GM12891 (cell line): ENCODE measurements at regions not wholly inside any gene's neighbourhood (a gene's known extent, or its start where the extent isn't known, plus 50 kb on each side); places are given as distances from the start of the nearest gene placed in this dataset.
A peak's percentile ranks its signal among the peaks of the same experiment; 100 is the strongest.
"Not testable (repeated sequence)": the region's sequence is repeated elsewhere in the genome, so short reads cannot be mapped to it uniquely, and the experiment has no call there.

Source experiments
- DNase-seq: peaks from one replicate; pipeline ENCODE4 v3.0.0; 2011; ENCODE audit warnings: low spot score; ENCODE audit not compliant: insufficient read length
- FAIRE-seq: peaks from 2 replicates; lab custom pipeline; 2011; peaks lifted over from hg19 to GRCh38; lab: Jason Lieb, UNC
- PAX5 ChIP-seq: IDR thresholded peaks from 2 replicates; pipeline ENCODE4 v1.6.1; 2011; ENCODE audit warnings: low read length, moderate library complexity, mild to moderate bottlenecking; ENCODE audit not compliant: insufficient read depth, severe bottlenecking
- POLR2A ChIP-seq: IDR thresholded peaks from 2 replicates; pipeline ENCODE4 v1.6.1; 2011; ENCODE audit warnings: low read depth, low read length, control low read depth
- POLR2AphosphoS5 ChIP-seq: IDR thresholded peaks from 2 replicates; pipeline ENCODE4 v1.6.1; 2011; ENCODE audit warnings: low read depth, low read length, control low read depth
- POU2F2 ChIP-seq: IDR thresholded peaks from 2 replicates; pipeline ENCODE4 v1.6.1; 2011; ENCODE audit warnings: low read depth, mild to moderate bottlenecking, control low read depth, low read length, moderate library complexity
- SPI1 ChIP-seq: IDR thresholded peaks from 2 replicates; pipeline ENCODE4 v1.6.1; 2011; ENCODE audit warnings: low read depth, low read length, control low read depth
- TAF1 ChIP-seq: IDR thresholded peaks from 2 replicates; pipeline ENCODE4 v1.6.1; 2011; ENCODE audit warnings: low read depth, low read length, control low read depth

- DNase-seq, FAIRE-seq: not testable (repeated sequence)
Measured at GRCh38 chr13:86253497-86253896, 454.3 kb upstream of the SLITRK6 start.

- not testable (repeated sequence) for FAIRE-seq
Measured at GRCh38 chr13:86255820-86256219, 456.6 kb upstream of the SLITRK6 start.

GRCh38 chr13:86269511-86269910 is 470.3 kb upstream of the SLITRK6 start:
- FAIRE-seq (no peak), DNase-seq (no peak)
- TF ChIP-seq POLR2A (no peak), POLR2AphosphoS5 (no peak), TAF1 (no peak)

More at GRCh38 chr13:86255820-86256219, 456.6 kb upstream of the SLITRK6 start:
- not testable (repeated sequence) for DNase-seq

GRCh38 chr13:86282442-86282841 is 483.2 kb upstream of the SLITRK6 start:
- no peak for FAIRE-seq
- no peak for DNase-seq
- TF ChIP-seq POU2F2 (no peak), PAX5 (peak; percentile 65)

GRCh38 chr13:86283031-86283430 is 483.8 kb upstream of the SLITRK6 start:
- TF ChIP-seq POLR2A (no peak), PAX5 (no peak), SPI1 (no peak), TAF1 (no peak), POU2F2 (no peak), POLR2AphosphoS5 (no peak)
- no peak for DNase-seq
- no peak for FAIRE-seq

GRCh38 chr13:86298725-86299124 is 499.5 kb upstream of the SLITRK6 start:
- DNase-seq (no peak), FAIRE-seq (no peak)
- TF ChIP-seq POLR2AphosphoS5 (no peak), POU2F2 (no peak), PAX5 (no peak), TAF1 (no peak), POLR2A (no peak), SPI1 (no peak)

- FAIRE-seq (no peak), DNase-seq (no peak)
- TF ChIP-seq POLR2AphosphoS5 (no peak), TAF1 (no peak), PAX5 (no peak), POLR2A (no peak), SPI1 (no peak), POU2F2 (no peak)
Measured at GRCh38 chr13:86299128-86299527, 499.9 kb upstream of the SLITRK6 start.

- TF ChIP-seq SPI1, result no peak
- FAIRE-seq (no peak), DNase-seq (no peak)
Measured at GRCh38 chr13:86309881-86310280, 510.7 kb upstream of the SLITRK6 start.

GRCh38 chr13:86313421-86313820 is 514.2 kb upstream of the SLITRK6 start:
- DNase-seq (no peak), FAIRE-seq (no peak)
- TF ChIP-seq POLR2AphosphoS5 (no peak), SPI1 (no peak), POLR2A (no peak), PAX5 (no peak), POU2F2 (no peak), TAF1 (no peak)

- no peak for TF ChIP-seq PAX5
- TF ChIP-seq POLR2AphosphoS5, result no peak
- TF ChIP-seq TAF1, result no peak
- TF ChIP-seq SPI1, result no peak
- no peak for TF ChIP-seq POU2F2
- TF ChIP-seq POLR2A, result no peak
- FAIRE-seq (no peak), DNase-seq (no peak)
Measured at GRCh38 chr13:86318450-86318849, 519.2 kb upstream of the SLITRK6 start.

- TF ChIP-seq POLR2AphosphoS5 (no peak), PAX5 (no peak), SPI1 (no peak), POU2F2 (no peak), POLR2A (no peak), TAF1 (no peak)
- no peak for DNase-seq
- no peak for FAIRE-seq
Measured at GRCh38 chr13:86324191-86324590, 525.0 kb upstream of the SLITRK6 start.

GRCh38 chr13:86355301-86355700 is 556.1 kb upstream of the SLITRK6 start:
- no peak for DNase-seq
- FAIRE-seq, result no peak
- TF ChIP-seq PAX5 (no peak), POLR2A (no peak)
